ENCODE measurements at regions not wholly inside any gene's neighbourhood (a gene's known extent, or its start where the extent isn't known, plus 50 kb on each side); places are given as distances from the start of the nearest gene placed in this dataset.
"Not testable (repeated sequence)": the region's sequence is repeated elsewhere in the genome, so short reads cannot be mapped to it uniquely, and the experiment has no call there.

- DNase-seq = no peak
These were observed 157.9 kb downstream of the RAP2B start for GRCh38 chr3:153319705-153320554.

- DNase-seq = no peak
These were observed 158.6 kb downstream of the RAP2B start for GRCh38 chr3:153320585-153321128.

- DNase-seq = no peak
These were observed 166.7 kb downstream of the RAP2B start for GRCh38 chr3:153328690-153329089.

- DNase-seq = no peak
These were observed 168.9 kb downstream of the RAP2B start for GRCh38 chr3:153330901-153331300.

GRCh38 chr3:153331676-153332075 lies 169.7 kb downstream of the RAP2B start:
- no peak for DNase-seq

- DNase-seq = no peak
These were observed 172.5 kb downstream of the RAP2B start for GRCh38 chr3:153334558-153334957.

- DNase-seq = no peak
These were observed 175.3 kb downstream of the RAP2B start for GRCh38 chr3:153337369-153337768.

GRCh38 chr3:153338487-153338886 lies 176.5 kb downstream of the RAP2B start:
- no peak for DNase-seq

- DNase-seq = no peak
These were observed 177.0 kb downstream of the RAP2B start for GRCh38 chr3:153339065-153339464.

- DNase-seq = no peak
These were observed 182.2 kb downstream of the RAP2B start for GRCh38 chr3:153343988-153344782.

GRCh38 chr3:153348457-153349107 lies 186.6 kb downstream of the RAP2B start:
- DNase-seq = no peak

- no peak for DNase-seq
These were observed 187.1 kb downstream of the RAP2B start for GRCh38 chr3:153349108-153349499.

GRCh38 chr3:153350420-153350819 lies 188.4 kb downstream of the RAP2B start:
- DNase-seq = no peak

- no peak for DNase-seq
These were observed 192.6 kb downstream of the RAP2B start for GRCh38 chr3:153354641-153355040.

- DNase-seq = no peak
These were observed 193.5 kb downstream of the RAP2B start for GRCh38 chr3:153355559-153355958.

- DNase-seq = no peak
These were observed 194.9 kb downstream of the RAP2B start for GRCh38 chr3:153356908-153357307.

GRCh38 chr3:153357436-153357835 lies 195.4 kb downstream of the RAP2B start:
- DNase-seq = no peak

- DNase-seq = no peak
These were observed 207.7 kb downstream of the RAP2B start for GRCh38 chr3:153369561-153370374.

- no peak for DNase-seq
These were observed 208.7 kb downstream of the RAP2B start for GRCh38 chr3:153370680-153371079.

- no peak for DNase-seq
These were observed 210.3 kb downstream of the RAP2B start for GRCh38 chr3:153372326-153372725.

- DNase-seq = no peak
These were observed 211.6 kb downstream of the RAP2B start for GRCh38 chr3:153373606-153374005.

GRCh38 chr3:153378366-153378765 lies 216.3 kb downstream of the RAP2B start:
- not testable (repeated sequence) for DNase-seq

All from retina (tissue), 1 donor.